ENCODE measurements at regions not wholly inside any gene's neighbourhood (a gene's known extent, or its start where the extent isn't known, plus 50 kb on each side); places are given as distances from the start of the nearest gene placed in this dataset.

GRCh38 chr6:134703206-134703605 is 246.7 kb downstream of the ALDH8A1 start:
- TF ChIP-seq FOS (IDR thresholded peaks at IDR 0.05; ENCODE audit: borderline replicate concordance, insufficient read depth, low read length): no peak
- TF ChIP-seq JUN (IDR thresholded peaks at IDR 0.05; ENCODE audit: borderline replicate concordance, insufficient read depth, insufficient read length, low read depth): no peak
- TF ChIP-seq MYC (IDR thresholded peaks at IDR 0.05; ENCODE audit: low read depth, low read length): no peak
- TF ChIP-seq MAX (IDR thresholded peaks at IDR 0.05; ENCODE audit: insufficient read depth, insufficient read length): no peak
- no peak for TF ChIP-seq EZH2 (IDR thresholded peaks at IDR 0.05; ENCODE audit: borderline replicate concordance, low read depth, low read length, severe bottlenecking)
- no peak for TF ChIP-seq POLR2AphosphoS5 (IDR thresholded peaks at IDR 0.05; ENCODE audit: insufficient read depth, low read depth, low read length)
- no peak for TF ChIP-seq GATA2 (IDR thresholded peaks at IDR 0.05; ENCODE audit: insufficient read depth, insufficient read length, low read depth, low read length)
- no peak for TF ChIP-seq CTCF (IDR thresholded peaks at IDR 0.05; ENCODE audit: extremely low read depth in 1 of 2, insufficient read depth in 1 of 2, low read depth in 1 of 2, low read length in 2 of 2)
- no peak for TF ChIP-seq POLR2A (IDR thresholded peaks at IDR 0.05; ENCODE audit: low read depth, low read length)
- ChIA-PET CTCF (interaction anchor here (0.5 to 1.4 kb wide), 2 partner anchors 9 to 25 kb away, joined by 3 read pairs; no protein-coding TSS in a partner anchor), POLR2A (no interaction called here)
- Histone ChIP-seq H3K27me3 (ENCODE audit: control insufficient read depth in 2 of 2, insufficient read depth in 2 of 2, low read length in 2 of 2) (peaks cover 0 to 3% of the 10 kb centered on the region in 2 experiments), H3K9me3 (replicated peaks; ENCODE audit: control insufficient read depth, insufficient read depth, low read length) (no peaks in the 10 kb centered on the region), H4K20me1 (replicated peaks; ENCODE audit: control insufficient read depth, extremely low read depth, insufficient read depth, low read length) (no peaks in the 10 kb centered on the region), H3K9ac (replicated peaks; ENCODE audit: extremely low read depth, insufficient read depth, low read length) (no peak overlapping the region), H3K27ac (ENCODE audit: insufficient read depth, low read depth, low read length) (no peak overlapping the region), H3K9me1 (replicated peaks; ENCODE audit: control insufficient read depth, extremely low read depth, insufficient read depth, low read length) (no peaks in the 10 kb centered on the region), H3K4me2 (ENCODE audit: insufficient read depth, low read length) (no peak overlapping the region), H3K36me3 (ENCODE audit: control insufficient read depth in 2 of 2, extremely low read depth in 1 of 2, insufficient read depth in 2 of 2, low read length in 2 of 2) (no peaks in the 10 kb centered on the region), H3K4me1 (ENCODE audit: control insufficient read depth, extremely low read depth, insufficient read depth, low read length) (no peaks in the 10 kb centered on the region), H3K79me2 (ENCODE audit: control insufficient read depth, insufficient read depth, low read length) (no peaks in the 10 kb centered on the region), H3K4me3 (replicated peaks in 1 of 3; ENCODE audit: insufficient read depth in 1 of 3, low read depth in 1 of 3, low read length in 3 of 3) (no peak overlapping the region), H2AFZ (ENCODE audit: low read depth, low read length) (no peak overlapping the region)
- FAIRE-seq: no peak
- no peak for DNase-seq (ENCODE audit: low read depth, low spot score)
- BruUV-seq (replicated peaks): no TSS peak
- intact Hi-C loops (cut with micrococcal nuclease) (no loop called here), dilution Hi-C loops (cut with MboI; ENCODE audit: extremely low pct_ligation_motif_present, low sequenced_read_pairs) (no loop called here)

Data from endothelial cell of umbilical vein (primary cell).